ENCODE measurements at regions not wholly inside any gene's neighbourhood (a gene's known extent, or its start where the extent isn't known, plus 50 kb on each side); places are given as distances from the start of the nearest gene placed in this dataset.

- Histone ChIP-seq H3K79me2 (ENCODE audit: insufficient read depth) (no peaks in the 10 kb centered on the region), H3K9me3 (no peaks in the 10 kb centered on the region), H3K4me3 (ENCODE audit: low read depth in 2 of 2, low read length in 1 of 2) (no peak overlapping the region), H3F3A (replicated peaks; ENCODE audit: insufficient read depth) (no peaks in the 10 kb centered on the region), H3K9me2 (no peaks in the 10 kb centered on the region; the same call in 1 of the 2 replicates), H3K4me1 (ENCODE audit: control insufficient read depth in 1 of 2, insufficient read depth in 2 of 2, low read depth in 1 of 2, low read length in 1 of 2) (no peaks in the 10 kb centered on the region), H3K27me3 (ENCODE audit: insufficient read depth) (no peaks in the 10 kb centered on the region), H2AFZ (ENCODE audit: low read depth) (no peak overlapping the region), H3K36me3 (replicated peaks in 1 of 2; ENCODE audit: control insufficient read depth in 1 of 2, insufficient read depth in 2 of 2, low read length in 1 of 2) (no peaks in the 10 kb centered on the region), H4K20me1 (ENCODE audit: insufficient read depth) (no peaks in the 10 kb centered on the region), H3K4me2 (no peak overlapping the region), H3K27ac (ENCODE audit: low read depth in 2 of 2, low read length in 1 of 2) (no peak overlapping the region), H3K9ac (no peak overlapping the region)
- no peak for DNase-seq
- ChIA-PET POLR2A (no interaction called here), CTCF (no interaction called here)
- TF ChIP-seq SMC3 (IDR thresholded peaks at IDR 0.05; ENCODE audit: low read depth, low read length) (no peak), POLR2AphosphoS5 (IDR thresholded peaks at IDR 0.05; ENCODE audit: low read depth, low read length) (no peak), ELF1 (IDR thresholded peaks at IDR 0.05) (no peak), MEF2A (IDR thresholded peaks at IDR 0.05; ENCODE audit: borderline replicate concordance, low read depth) (no peak), RCOR1 (IDR thresholded peaks at IDR 0.05; ENCODE audit: low read length) (no peak), USF1 (IDR thresholded peaks at IDR 0.05; ENCODE audit: borderline replicate concordance, low read depth) (no peak), USF2 (IDR thresholded peaks at IDR 0.05; ENCODE audit: borderline replicate concordance, low read depth, low read length) (no peak), REST (IDR thresholded peaks at IDR 0.05; ENCODE audit: low read depth, low read length) (no peak), RFX5 (IDR thresholded peaks at IDR 0.05; ENCODE audit: low read length) (no peak), FOXJ3 (CRISPR knock-in tag; IDR thresholded peaks at IDR 0.05) (no peak), TEAD4 (IDR thresholded peaks at IDR 0.05; ENCODE audit: borderline replicate concordance, insufficient read depth) (no peak), NRF1 (IDR thresholded peaks at IDR 0.05; ENCODE audit: low read depth, low read length) (no peak), TCF12 (IDR thresholded peaks at IDR 0.05) (no peak)
Observed at GRCh38 chr5:100469767-100470166, 65.4 kb upstream of the FAM174A start.

- WGBS (ENCODE audit: low lambda C conversion rate), result 20% methylated on average over 2 of the region's 2 CpGs
- no peak for TF ChIP-seq RCOR1 (IDR thresholded peaks at IDR 0.05; ENCODE audit: low read length)
- no peak for TF ChIP-seq ELF1 (IDR thresholded peaks at IDR 0.05)
- TF ChIP-seq CTCF (IDR thresholded peaks at IDR 0.05), result no peak
- TF ChIP-seq TAF1 (IDR thresholded peaks at IDR 0.05; ENCODE audit: borderline replicate concordance, low read depth, low read length), result no peak
- no peak for TF ChIP-seq NRF1 (IDR thresholded peaks at IDR 0.05; ENCODE audit: low read depth, low read length)
- TF ChIP-seq REST (IDR thresholded peaks at IDR 0.05; ENCODE audit: low read depth, low read length), result no peak
- no peak for TF ChIP-seq FOXM1 (IDR thresholded peaks at IDR 0.05; ENCODE audit: low read depth)
- no peak for TF ChIP-seq TEAD4 (IDR thresholded peaks at IDR 0.05; ENCODE audit: borderline replicate concordance, insufficient read depth)
- TF ChIP-seq CHD2 (IDR thresholded peaks at IDR 0.05; ENCODE audit: low read length, partially characterized antibody), result no peak
Observed at GRCh38 chr5:100464418-100464817, 70.8 kb upstream of the FAM174A start.

More at GRCh38 chr5:100464418-100464817, 70.8 kb upstream of the FAM174A start:
- no peak for DNase-seq
- no peaks in the 10 kb centered on the region for H3K79me2 ChIP-seq (ENCODE audit: insufficient read depth)
- no peaks in the 10 kb centered on the region for H4K20me1 ChIP-seq (ENCODE audit: insufficient read depth)
- no peaks in the 10 kb centered on the region for H3K4me1 ChIP-seq (ENCODE audit: control insufficient read depth in 1 of 2, insufficient read depth in 2 of 2, low read depth in 1 of 2, low read length in 1 of 2)
- H3K27me3 ChIP-seq (ENCODE audit: insufficient read depth), result no peaks in the 10 kb centered on the region
- H3K4me3 ChIP-seq (ENCODE audit: low read depth in 2 of 2, low read length in 1 of 2), result no peak overlapping the region
- POLR2A ChIA-PET, result no interaction called here
- no peaks in the 10 kb centered on the region for H3K36me3 ChIP-seq (replicated peaks in 1 of 2; ENCODE audit: control insufficient read depth in 1 of 2, insufficient read depth in 2 of 2, low read length in 1 of 2)
- no peak overlapping the region for H3K9ac ChIP-seq
- no peaks in the 10 kb centered on the region; the same call in 1 of the 2 replicates for H3K9me2 ChIP-seq
- H3K9me3 ChIP-seq, result no peaks in the 10 kb centered on the region
- no peak overlapping the region for H3K27ac ChIP-seq (ENCODE audit: low read depth in 2 of 2, low read length in 1 of 2)
- no peak overlapping the region for H3K4me2 ChIP-seq
- CTCF ChIA-PET, result no interaction called here
- no peaks in the 10 kb centered on the region for H3F3A ChIP-seq (replicated peaks; ENCODE audit: insufficient read depth)
- H2AFZ ChIP-seq (ENCODE audit: low read depth), result no peak overlapping the region

Data from SK-N-SH (cell line).